ENCODE measurements at regions not wholly inside any gene's neighbourhood (a gene's known extent, or its start where the extent isn't known, plus 50 kb on each side); places are given as distances from the start of the nearest gene placed in this dataset.
"Not testable (repeated sequence)": the region's sequence is repeated elsewhere in the genome, so short reads cannot be mapped to it uniquely, and the experiment has no call there.

DNA sequence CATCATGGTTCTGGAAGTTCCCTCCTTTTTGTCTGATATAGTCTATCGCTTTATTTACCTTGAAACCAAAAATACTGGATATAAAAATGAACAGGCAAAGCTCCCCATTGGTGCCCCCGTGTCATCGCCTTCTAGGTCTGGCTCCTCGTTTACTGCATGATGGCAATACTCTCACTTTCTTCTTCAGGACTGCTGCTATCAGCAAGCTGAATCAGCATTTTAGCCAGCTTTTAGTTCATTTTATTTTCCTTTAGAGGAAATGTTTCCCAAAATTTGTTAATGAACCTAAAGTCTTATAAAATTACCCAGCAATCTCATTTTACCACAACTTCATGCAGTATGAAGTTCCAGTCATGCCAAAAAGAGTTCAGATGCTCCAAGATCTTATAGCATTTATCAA is 80.5 kb downstream of the ZIC3 start:
- DNase-seq = no peak

DNA sequence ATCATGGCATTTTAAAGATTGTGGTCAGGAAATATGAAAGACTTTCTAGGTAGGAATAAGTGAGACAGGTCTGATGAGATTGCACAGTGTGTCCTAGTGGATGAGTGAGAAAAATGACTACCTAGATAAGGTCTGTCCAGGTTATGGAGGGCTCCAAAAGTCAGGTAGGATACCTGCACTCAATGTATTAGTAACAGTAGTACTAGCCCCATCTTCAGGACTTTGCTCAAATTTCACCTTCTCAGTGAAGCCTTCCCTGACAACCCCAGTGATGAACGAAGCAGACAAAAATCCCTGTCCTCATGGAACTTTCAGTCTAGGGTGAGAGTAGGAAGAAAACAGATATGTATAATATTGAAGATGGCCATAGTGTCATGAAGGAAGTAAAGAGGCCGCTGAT is 85.7 kb downstream of the ZIC3 start:
- no peak for DNase-seq

GRCh38 chrX:137652086-137652485 is 86.2 kb downstream of the ZIC3 start:
- no peak for DNase-seq

DNA sequence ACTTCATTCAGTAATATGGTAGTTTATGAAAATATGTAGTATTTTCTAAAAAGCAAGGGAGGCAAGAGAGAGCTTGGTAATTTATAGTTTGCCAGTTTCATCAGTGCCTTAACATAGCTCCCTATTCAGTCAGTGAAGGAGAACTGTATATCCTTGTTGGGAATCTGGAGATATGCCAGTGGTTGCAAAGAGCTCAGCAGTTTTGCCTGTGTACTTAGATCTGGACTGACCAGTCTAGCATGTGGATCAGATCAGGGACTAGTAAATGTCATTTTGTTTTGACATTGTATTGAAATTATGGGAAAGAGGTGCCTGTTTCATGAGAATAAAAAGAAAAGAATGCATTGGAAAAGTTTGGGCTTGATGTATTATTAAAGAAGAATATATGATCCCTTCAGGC is 88.6 kb downstream of the ZIC3 start:
- DNase-seq = no peak

- no peak for DNase-seq
These were observed 101.8 kb downstream of the ZIC3 start for GRCh38 chrX:137667776-137668175.

DNA sequence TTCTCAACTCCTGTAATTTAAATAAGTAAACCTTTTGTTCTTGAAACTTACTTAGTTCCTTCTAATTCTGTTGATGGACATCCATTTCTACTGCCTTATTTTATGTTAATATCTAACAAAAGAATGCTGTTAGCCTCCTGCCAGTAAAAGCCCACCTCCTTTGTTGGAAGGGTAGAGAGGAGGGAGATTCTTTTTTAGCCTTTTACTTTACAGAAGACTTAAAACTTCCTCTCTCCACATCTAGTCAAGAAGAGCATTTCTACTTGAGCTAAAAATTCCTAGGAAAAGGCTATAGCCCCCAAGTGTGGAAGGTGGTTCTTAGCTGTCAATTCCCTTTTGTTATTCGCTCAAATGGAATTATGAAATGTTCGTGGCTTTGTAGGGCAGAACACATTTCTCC is 118.7 kb downstream of the ZIC3 start:
- DNase-seq = no peak

DNA sequence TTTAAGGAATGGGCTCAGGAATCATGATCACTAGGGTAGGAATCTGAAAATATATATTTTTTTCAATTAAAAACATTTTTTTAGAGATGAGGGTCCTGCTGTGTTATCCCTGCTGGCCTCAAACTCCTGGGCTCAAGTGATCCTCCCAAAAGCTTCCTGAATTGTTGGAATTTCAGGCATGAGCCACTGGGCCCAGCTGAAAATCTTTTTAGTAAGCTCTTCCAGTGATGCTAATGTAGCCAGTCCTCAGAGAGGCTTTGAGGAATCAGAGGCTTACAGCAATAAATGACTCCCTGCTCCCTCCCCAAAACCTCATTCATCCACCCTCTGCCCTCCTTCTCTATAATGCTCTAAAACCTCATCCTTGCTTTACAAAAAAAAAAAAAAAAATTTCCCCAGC is 129.5 kb downstream of the ZIC3 start:
- no peak for DNase-seq

GRCh38 chrX:137707348-137707747 is 141.4 kb downstream of the ZIC3 start:
- no peak for DNase-seq

- no peak for DNase-seq
These were observed 176.9 kb downstream of the ZIC3 start for GRCh38 chrX:137742846-137743245.

GRCh38 chrX:137743414-137743813 is 177.5 kb downstream of the ZIC3 start:
- no peak for DNase-seq

DNA sequence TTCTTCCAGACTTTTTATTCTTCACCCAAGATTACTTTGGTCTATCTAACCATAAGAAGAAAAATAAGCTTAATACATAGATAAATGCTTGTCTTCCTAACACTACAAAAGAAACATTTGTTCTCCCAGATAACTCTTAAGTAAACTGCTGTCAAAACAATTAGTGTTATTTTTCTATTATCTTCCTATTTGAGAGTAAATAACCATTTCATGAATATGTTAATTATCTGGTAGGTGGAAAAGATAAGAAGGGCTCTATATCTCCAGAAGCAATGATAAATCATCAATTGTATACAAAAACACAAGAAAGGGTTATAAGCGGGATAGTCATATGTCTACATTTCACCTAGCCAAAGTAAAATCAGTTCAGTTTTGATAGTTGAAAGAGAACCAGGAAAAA is 180.4 kb downstream of the ZIC3 start:
- no peak for DNase-seq

DNA sequence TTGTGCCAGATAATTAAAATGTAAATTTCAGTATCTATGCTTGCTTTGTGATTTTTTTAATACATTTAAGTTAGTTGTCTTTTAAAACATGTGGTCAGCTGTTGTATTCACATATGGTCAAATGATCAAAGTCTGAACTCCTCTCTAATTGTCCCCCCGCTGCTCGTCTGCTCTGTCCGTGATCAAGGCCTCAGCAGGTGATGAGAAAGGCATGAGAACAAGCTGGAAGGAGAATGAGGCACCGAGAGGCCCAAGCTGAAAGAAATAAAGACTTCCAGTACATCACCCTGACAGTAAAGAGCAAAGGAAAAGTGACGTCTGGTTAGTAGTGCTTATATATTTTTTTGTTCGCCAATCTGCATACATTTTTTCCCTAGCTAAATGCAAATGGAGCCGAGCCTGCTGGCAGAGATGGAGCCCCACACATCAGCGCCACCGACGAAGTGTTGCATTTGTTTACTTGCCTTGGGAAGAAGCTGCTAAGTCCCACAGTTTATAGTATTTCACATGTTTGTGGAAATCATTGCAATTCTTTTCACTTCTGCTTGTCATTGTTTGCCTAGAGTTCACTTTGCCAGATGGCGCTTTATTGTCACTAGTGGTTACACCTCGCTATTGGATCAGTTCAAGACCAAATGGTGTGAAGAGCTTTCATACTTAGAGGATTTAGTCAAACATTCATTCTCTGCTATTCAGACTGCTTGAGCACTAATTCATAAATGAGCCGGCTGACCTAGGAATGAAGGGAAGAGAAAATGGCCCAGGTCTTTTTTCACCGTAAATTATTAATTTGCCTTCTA is 181.5 kb downstream of the ZIC3 start:
- no peak for DNase-seq

- no peak for DNase-seq
These were observed 182.9 kb downstream of the ZIC3 start for GRCh38 chrX:137748827-137749226.

- no peak for DNase-seq
These were observed 183.3 kb downstream of the ZIC3 start for GRCh38 chrX:137749246-137749645.

DNA sequence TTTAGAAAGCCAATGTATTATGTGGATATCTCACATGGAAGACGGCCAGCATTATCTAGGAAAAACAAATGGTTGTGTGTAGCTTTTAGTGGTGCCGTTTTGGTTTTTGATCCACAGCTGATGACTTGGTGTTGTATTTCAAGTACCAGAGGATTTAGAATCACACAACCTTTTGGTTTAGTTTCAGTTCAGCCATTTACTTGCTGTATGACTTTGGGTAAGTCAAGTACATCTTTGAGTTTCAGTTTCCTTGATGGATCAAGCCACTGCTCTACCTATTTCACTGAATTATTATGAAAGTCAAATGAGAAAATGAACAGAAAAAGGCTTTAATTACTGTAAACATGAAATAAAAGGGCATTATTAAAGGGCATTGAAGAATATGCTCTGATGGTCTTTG is 205.6 kb downstream of the ZIC3 start:
- DNase-seq = no peak

DNA sequence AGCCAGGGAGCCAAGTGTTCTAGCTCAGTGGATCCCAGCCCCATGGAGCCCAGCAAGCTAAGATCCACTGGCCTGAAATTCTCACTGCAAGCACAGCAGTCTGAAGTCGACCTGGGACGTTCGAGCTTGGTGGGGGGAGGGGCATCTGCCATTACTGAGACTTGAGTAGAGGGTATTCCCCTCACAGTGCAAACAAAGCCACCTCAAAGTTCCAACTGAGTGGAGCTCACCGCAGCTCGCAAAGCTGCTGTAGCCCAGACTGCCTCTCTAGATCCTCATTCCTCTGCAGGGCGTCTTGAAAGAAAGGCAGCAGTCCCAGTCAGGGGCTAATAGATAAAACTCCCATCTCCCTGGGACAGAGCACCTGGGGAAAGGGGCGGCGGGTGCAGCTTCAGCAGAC is 226.3 kb downstream of the ZIC3 start:
- DNase-seq = no peak

GRCh38 chrX:137797926-137798325 is 232.0 kb downstream of the ZIC3 start:
- DNase-seq = not testable (repeated sequence)

- DNase-seq = no peak
These were observed 257.3 kb downstream of the ZIC3 start for GRCh38 chrX:137823257-137823656.

GRCh38 chrX:137847376-137847775 is 281.4 kb downstream of the ZIC3 start:
- no peak for DNase-seq

- peak; percentile 2 for DNase-seq
These were observed 282.5 kb downstream of the ZIC3 start for GRCh38 chrX:137848266-137848905.

DNA sequence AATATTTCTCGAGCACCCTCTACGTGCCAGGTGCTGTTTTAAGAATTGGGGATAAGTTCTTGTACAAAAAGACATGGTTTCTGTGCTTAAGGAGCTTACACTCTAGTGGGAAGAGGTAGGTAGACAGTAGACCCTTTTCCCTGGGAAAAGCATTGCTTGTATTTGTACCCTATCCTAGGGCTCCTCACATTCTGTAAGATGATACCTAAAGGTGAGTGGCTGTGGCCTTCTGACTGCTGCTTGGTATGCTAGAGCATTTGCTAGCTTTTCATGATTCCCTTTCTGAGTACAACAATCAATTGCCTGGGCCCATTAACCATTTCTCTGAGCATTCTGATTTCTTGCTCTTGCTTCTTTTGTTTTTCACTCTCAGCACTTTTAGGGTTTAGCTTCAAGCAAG is 286.6 kb downstream of the ZIC3 start:
- no peak for DNase-seq

- DNase-seq = no peak
These were observed 289.6 kb downstream of the ZIC3 start for GRCh38 chrX:137855490-137855889.

GRCh38 chrX:137858106-137858505 is 292.2 kb downstream of the ZIC3 start:
- no peak for DNase-seq

DNA sequence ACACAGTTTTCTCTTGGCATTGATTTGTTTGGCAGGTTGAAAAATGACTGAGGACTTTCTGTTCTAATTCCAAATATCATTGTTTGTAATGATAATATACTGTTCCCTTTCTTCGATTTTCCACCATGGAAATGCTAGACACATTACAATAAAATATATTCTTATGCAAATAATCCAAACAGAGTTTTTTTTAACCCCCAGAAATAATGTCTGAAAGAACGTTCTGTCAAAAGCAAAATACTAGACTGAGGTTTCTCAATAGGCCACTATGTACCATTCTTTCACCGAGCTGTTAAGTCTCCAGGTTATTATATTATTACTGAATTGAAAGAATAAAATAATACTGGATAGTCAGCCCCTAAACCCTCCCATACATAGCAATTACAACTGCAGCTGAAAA is 312.5 kb downstream of the ZIC3 start:
- DNase-seq = no peak

DNA sequence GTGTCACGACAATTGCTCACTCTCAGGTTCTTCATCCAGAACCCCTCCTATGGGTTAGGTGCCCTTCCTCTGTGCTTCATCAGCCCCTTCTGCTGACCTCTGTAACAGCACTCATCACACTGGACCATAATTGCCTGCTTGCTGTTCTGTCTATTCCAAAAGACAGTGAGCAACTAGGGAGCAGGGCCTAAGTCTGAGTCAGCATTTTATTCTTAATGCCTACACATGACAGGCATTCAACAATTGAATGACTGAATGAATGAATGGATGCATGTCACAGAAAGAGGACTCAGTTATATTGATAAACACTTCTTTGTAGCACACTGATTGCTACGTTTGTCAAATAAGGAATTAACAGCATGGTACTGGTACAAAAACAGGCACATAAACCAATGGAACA is 317.0 kb downstream of the ZIC3 start:
- DNase-seq = no peak
